ENCODE measurements at regions not wholly inside any gene's neighbourhood (a gene's known extent, or its start where the extent isn't known, plus 50 kb on each side); places are given as distances from the start of the nearest gene placed in this dataset.

- no peak for ATAC-seq
- TF ChIP-seq ZNF70 (CRISPR knock-in tag; IDR thresholded peaks at IDR 0.05) (no peak), TCF4 (CRISPR knock-in tag; IDR thresholded peaks at IDR 0.05; ENCODE audit: borderline replicate concordance) (no peak), ZFP30 (CRISPR knock-in tag; IDR thresholded peaks at IDR 0.05) (no peak), SNAI2 (CRISPR knock-in tag; IDR thresholded peaks at IDR 0.05) (no peak), RARB (CRISPR knock-in tag; IDR thresholded peaks at IDR 0.05) (no peak), PATZ1 (CRISPR knock-in tag; IDR thresholded peaks at IDR 0.05; ENCODE audit: borderline replicate concordance) (no peak), TOX (CRISPR knock-in tag; IDR thresholded peaks at IDR 0.05; ENCODE audit: borderline replicate concordance) (no peak), ISL1 (CRISPR knock-in tag; IDR thresholded peaks at IDR 0.05) (no peak), ARNTL (CRISPR knock-in tag; IDR thresholded peaks at IDR 0.05; ENCODE audit: borderline replicate concordance, low read depth) (no peak), CSDC2 (CRISPR knock-in tag; IDR thresholded peaks at IDR 0.05) (no peak)
Observed at GRCh38 chr10:3471927-3472286, 299.3 kb upstream of the PITRM1 start.

GRCh38 chr10:3471472-3471871 lies 298.9 kb upstream of the PITRM1 start:
- no peak for ATAC-seq
- TF ChIP-seq SNAI2 (CRISPR knock-in tag; IDR thresholded peaks at IDR 0.05) (no peak), TOX (CRISPR knock-in tag; IDR thresholded peaks at IDR 0.05; ENCODE audit: borderline replicate concordance) (no peak), OSR1 (CRISPR knock-in tag; IDR thresholded peaks at IDR 0.05) (no peak), TCF4 (CRISPR knock-in tag; IDR thresholded peaks at IDR 0.05; ENCODE audit: borderline replicate concordance) (no peak), ZNF8 (CRISPR knock-in tag; IDR thresholded peaks at IDR 0.05) (no peak), ZC3H10 (CRISPR knock-in tag; IDR thresholded peaks at IDR 0.05) (no peak), TSHZ2 (CRISPR knock-in tag; IDR thresholded peaks at IDR 0.05) (no peak), ZNF70 (CRISPR knock-in tag; IDR thresholded peaks at IDR 0.05) (no peak), ZFP30 (CRISPR knock-in tag; IDR thresholded peaks at IDR 0.05) (no peak), ISL1 (CRISPR knock-in tag; IDR thresholded peaks at IDR 0.05) (no peak), ZNF565 (CRISPR knock-in tag; conservative IDR thresholded peaks at IDR 0.05; ENCODE audit: low read depth) (no peak), GLIS3 (CRISPR knock-in tag; IDR thresholded peaks at IDR 0.05) (no peak), BACH2 (CRISPR knock-in tag; IDR thresholded peaks at IDR 0.05; ENCODE audit: borderline replicate concordance) (no peak), CSRNP3 (CRISPR knock-in tag; IDR thresholded peaks at IDR 0.05) (no peak), ESRRG (CRISPR knock-in tag; IDR thresholded peaks at IDR 0.05) (no peak)
- TF ChIP-seq, protein P1, sequence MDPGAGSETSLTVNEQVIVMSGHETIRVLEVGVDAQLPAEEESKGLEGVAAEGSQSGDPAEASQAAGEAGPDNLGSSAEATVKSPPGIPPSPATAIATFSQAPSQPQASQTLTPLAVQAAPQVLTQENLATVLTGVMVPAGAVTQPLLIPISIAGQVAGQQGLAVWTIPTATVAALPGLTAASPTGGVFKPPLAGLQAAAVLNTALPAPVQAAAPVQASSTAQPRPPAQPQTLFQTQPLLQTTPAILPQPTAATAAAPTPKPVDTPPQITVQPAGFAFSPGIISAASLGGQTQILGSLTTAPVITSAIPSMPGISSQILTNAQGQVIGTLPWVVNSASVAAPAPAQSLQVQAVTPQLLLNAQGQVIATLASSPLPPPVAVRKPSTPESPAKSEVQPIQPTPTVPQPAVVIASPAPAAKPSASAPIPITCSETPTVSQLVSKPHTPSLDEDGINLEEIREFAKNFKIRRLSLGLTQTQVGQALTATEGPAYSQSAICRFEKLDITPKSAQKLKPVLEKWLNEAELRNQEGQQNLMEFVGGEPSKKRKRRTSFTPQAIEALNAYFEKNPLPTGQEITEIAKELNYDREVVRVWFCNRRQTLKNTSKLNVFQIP (CRISPR knock-in tag; IDR thresholded peaks at IDR 0.05; ENCODE audit: borderline replicate concordance, low read depth): no peak
- TF ChIP-seq, protein P2, sequence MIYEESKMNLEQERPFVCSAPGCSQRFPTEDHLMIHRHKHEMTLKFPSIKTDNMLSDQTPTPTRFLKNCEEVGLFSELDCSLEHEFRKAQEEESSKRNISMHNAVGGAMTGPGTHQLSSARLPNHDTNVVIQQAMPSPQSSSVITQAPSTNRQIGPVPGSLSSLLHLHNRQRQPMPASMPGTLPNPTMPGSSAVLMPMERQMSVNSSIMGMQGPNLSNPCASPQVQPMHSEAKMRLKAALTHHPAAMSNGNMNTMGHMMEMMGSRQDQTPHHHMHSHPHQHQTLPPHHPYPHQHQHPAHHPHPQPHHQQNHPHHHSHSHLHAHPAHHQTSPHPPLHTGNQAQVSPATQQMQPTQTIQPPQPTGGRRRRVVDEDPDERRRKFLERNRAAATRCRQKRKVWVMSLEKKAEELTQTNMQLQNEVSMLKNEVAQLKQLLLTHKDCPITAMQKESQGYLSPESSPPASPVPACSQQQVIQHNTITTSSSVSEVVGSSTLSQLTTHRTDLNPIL (CRISPR knock-in tag; IDR thresholded peaks at IDR 0.05; ENCODE audit: low read depth): no peak

GRCh38 chr10:3470191-3470590 lies 297.6 kb upstream of the PITRM1 start:
- no peak for ATAC-seq
- TF ChIP-seq ARNTL (CRISPR knock-in tag; IDR thresholded peaks at IDR 0.05; ENCODE audit: borderline replicate concordance, low read depth) (no peak), PATZ1 (CRISPR knock-in tag; IDR thresholded peaks at IDR 0.05; ENCODE audit: borderline replicate concordance) (no peak), ZNF70 (CRISPR knock-in tag; IDR thresholded peaks at IDR 0.05) (no peak), BACH2 (CRISPR knock-in tag; IDR thresholded peaks at IDR 0.05; ENCODE audit: borderline replicate concordance) (no peak), PPARA (CRISPR knock-in tag; IDR thresholded peaks at IDR 0.05; ENCODE audit: borderline replicate concordance) (no peak), GLIS3 (CRISPR knock-in tag; IDR thresholded peaks at IDR 0.05) (no peak), ISL1 (CRISPR knock-in tag; IDR thresholded peaks at IDR 0.05) (no peak), ZFP30 (CRISPR knock-in tag; IDR thresholded peaks at IDR 0.05) (no peak), TOX (CRISPR knock-in tag; IDR thresholded peaks at IDR 0.05; ENCODE audit: borderline replicate concordance) (no peak), CSDC2 (CRISPR knock-in tag; IDR thresholded peaks at IDR 0.05) (no peak), ZNF8 (CRISPR knock-in tag; IDR thresholded peaks at IDR 0.05) (no peak)
- TF ChIP-seq, protein P1 (CRISPR knock-in tag; IDR thresholded peaks at IDR 0.05; ENCODE audit: borderline replicate concordance, low read depth): no peak
